ENCODE measurements at regions not wholly inside any gene's neighbourhood (a gene's known extent, or its start where the extent isn't known, plus 50 kb on each side); places are given as distances from the start of the nearest gene placed in this dataset.

GRCh38 chr3:35549690-35550089, 89.6 kb upstream of the ARPP21 start:
- no peak overlapping the region for H3K4me3 ChIP-seq (ENCODE audit: low read depth, low read length)
- no peak for TF ChIP-seq CTCF (IDR thresholded peaks at IDR 0.05; ENCODE audit: low read depth, low read length)
- H3K27me3 ChIP-seq: no peaks in the 10 kb centered on the region
- H3K9me3 ChIP-seq: no peaks in the 10 kb centered on the region
- no peaks in the 10 kb centered on the region for H3K4me1 ChIP-seq
- no peak for DNase-seq
- no peaks in the 10 kb centered on the region for H3K36me3 ChIP-seq

DNA sequence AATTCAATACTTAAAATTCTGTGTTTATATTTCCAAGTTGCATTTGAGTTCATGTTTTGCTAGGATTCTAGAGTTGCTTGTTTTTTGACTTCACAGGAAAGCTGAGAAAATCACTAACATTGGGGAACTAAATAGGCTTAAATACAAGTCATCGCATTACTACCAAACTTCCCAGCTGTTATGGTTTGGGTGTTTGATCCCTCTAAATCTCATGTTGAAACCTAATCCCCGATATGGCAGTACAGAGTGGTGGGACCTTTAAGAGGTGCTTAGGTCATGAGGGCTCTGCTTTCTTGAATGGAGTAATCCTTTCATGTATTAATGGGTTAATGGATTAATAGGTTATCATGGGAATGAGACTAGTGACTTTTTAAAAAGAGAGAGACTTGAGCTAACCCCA, 77.2 kb upstream of the ARPP21 start:
- no peak for DNase-seq

DNA sequence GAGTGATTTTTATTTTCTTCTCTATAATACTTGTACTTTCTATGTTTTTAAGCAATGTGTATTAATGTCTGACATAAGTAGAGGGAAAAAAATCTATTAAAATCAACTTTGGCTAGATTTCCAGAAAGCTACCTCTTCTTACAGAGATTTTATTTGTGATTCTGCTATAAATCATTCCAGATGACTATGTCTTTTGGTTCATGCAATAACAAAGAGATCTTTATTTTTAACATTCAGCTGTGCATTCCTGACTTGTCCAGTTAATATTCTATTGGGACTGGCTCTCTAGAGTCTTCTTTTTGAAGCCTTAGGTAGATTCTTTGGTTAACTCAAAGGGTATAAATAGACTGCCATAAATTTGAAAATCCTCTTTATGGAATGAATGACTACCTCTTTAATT, 74.3 kb upstream of the ARPP21 start:
- Histone ChIP-seq H3K27me3 (no peaks in the 10 kb centered on the region), H3K36me3 (no peaks in the 10 kb centered on the region), H3K9me3 (no peaks in the 10 kb centered on the region), H3K4me1 (no peaks in the 10 kb centered on the region), H3K4me3 (ENCODE audit: low read depth, low read length) (no peak overlapping the region)
- DNase-seq: no peak
- TF ChIP-seq CTCF (IDR thresholded peaks at IDR 0.05; ENCODE audit: low read depth, low read length): no peak

More for the DNA sequence above, 77.2 kb upstream of the ARPP21 start:
- Histone ChIP-seq H3K4me1 (no peaks in the 10 kb centered on the region), H3K4me3 (ENCODE audit: low read depth, low read length) (no peak overlapping the region), H3K36me3 (no peaks in the 10 kb centered on the region), H3K27me3 (no peaks in the 10 kb centered on the region), H3K9me3 (no peaks in the 10 kb centered on the region)
- TF ChIP-seq CTCF (IDR thresholded peaks at IDR 0.05; ENCODE audit: low read depth, low read length): no peak

Data from BE2C (cell line).